ENCODE measurements at regions not wholly inside any gene's neighbourhood (a gene's known extent, or its start where the extent isn't known, plus 50 kb on each side); places are given as distances from the start of the nearest gene placed in this dataset.
A peak's percentile ranks its signal among the peaks of the same experiment; 100 is the strongest.

- DNase-seq (ENCODE audit: low spot score): no peak
These were observed 66.6 kb upstream of the ARL8B start for GRCh38 chr3:5055357-5056110.

GRCh38 chr3:5056111-5056391, 66.0 kb upstream of the ARL8B start:
- DNase-seq (ENCODE audit: low spot score): no peak
- TF ChIP-seq CTCF (IDR thresholded peaks at IDR 0.05; ENCODE audit: extremely low read depth, insufficient read depth, missing control alignments): no peak
- in situ Hi-C loops (cut with MboI; ENCODE audit: low pct_unique_long_range_greater_than_20kb, low sequenced_read_pairs, unreplicated experiment): loop anchor here (10.0 to 25.0 kb wide), 2 partner anchors 341 to 719 kb away; no protein-coding TSS in a partner anchor

More at GRCh38 chr3:5055357-5056110, 66.6 kb upstream of the ARL8B start:
- no peak for TF ChIP-seq CTCF (IDR thresholded peaks at IDR 0.05; ENCODE audit: extremely low read depth, insufficient read depth, missing control alignments)
- in situ Hi-C loops (cut with MboI; ENCODE audit: low pct_unique_long_range_greater_than_20kb, low sequenced_read_pairs, unreplicated experiment): loop anchor here (10.0 to 25.0 kb wide), 2 partner anchors 341 to 718 kb away; no protein-coding TSS in a partner anchor

- in situ Hi-C loops (cut with MboI; ENCODE audit: low pct_unique_long_range_greater_than_20kb, low sequenced_read_pairs, unreplicated experiment): loop anchor here (10.0 to 25.0 kb wide), 2 partner anchors 342 to 720 kb away; no protein-coding TSS in a partner anchor
- DNase-seq (ENCODE audit: low spot score): no peak
- TF ChIP-seq CTCF (IDR thresholded peaks at IDR 0.05; ENCODE audit: extremely low read depth, insufficient read depth, missing control alignments): no peak
These were observed 64.8 kb upstream of the ARL8B start for GRCh38 chr3:5057272-5057671.

GRCh38 chr3:5057857-5058324, 64.2 kb upstream of the ARL8B start:
- peak; percentile 65 for DNase-seq (ENCODE audit: low spot score)
- in situ Hi-C loops (cut with MboI; ENCODE audit: low pct_unique_long_range_greater_than_20kb, low sequenced_read_pairs, unreplicated experiment): loop anchor here (10.0 to 25.0 kb wide), 2 partner anchors 343 to 721 kb away; no protein-coding TSS in a partner anchor
- TF ChIP-seq CTCF (IDR thresholded peaks at IDR 0.05; ENCODE audit: extremely low read depth, insufficient read depth, missing control alignments): peak; percentile 76

- DNase-seq (ENCODE audit: low spot score): no peak
- in situ Hi-C loops (cut with MboI; ENCODE audit: low pct_unique_long_range_greater_than_20kb, low sequenced_read_pairs, unreplicated experiment): loop anchor here (10.0 to 25.0 kb wide), 2 partner anchors 344 to 721 kb away; no protein-coding TSS in a partner anchor
- TF ChIP-seq CTCF (IDR thresholded peaks at IDR 0.05; ENCODE audit: extremely low read depth, insufficient read depth, missing control alignments): no peak
These were observed 63.6 kb upstream of the ARL8B start for GRCh38 chr3:5058471-5058951.

- no peak for TF ChIP-seq CTCF (IDR thresholded peaks at IDR 0.05; ENCODE audit: extremely low read depth, insufficient read depth, missing control alignments)
- no peak for DNase-seq (ENCODE audit: low spot score)
- in situ Hi-C loops (cut with MboI; ENCODE audit: low pct_unique_long_range_greater_than_20kb, low sequenced_read_pairs, unreplicated experiment): loop anchor here (10.0 to 25.0 kb wide), 2 partner anchors 345 to 722 kb away; no protein-coding TSS in a partner anchor
These were observed 62.3 kb upstream of the ARL8B start for GRCh38 chr3:5059782-5060181.
